ENCODE measurements at regions not wholly inside any gene's neighbourhood (a gene's known extent, or its start where the extent isn't known, plus 50 kb on each side); places are given as distances from the start of the nearest gene placed in this dataset.
"Not testable (repeated sequence)": the region's sequence is repeated elsewhere in the genome, so short reads cannot be mapped to it uniquely, and the experiment has no call there.

DNA sequence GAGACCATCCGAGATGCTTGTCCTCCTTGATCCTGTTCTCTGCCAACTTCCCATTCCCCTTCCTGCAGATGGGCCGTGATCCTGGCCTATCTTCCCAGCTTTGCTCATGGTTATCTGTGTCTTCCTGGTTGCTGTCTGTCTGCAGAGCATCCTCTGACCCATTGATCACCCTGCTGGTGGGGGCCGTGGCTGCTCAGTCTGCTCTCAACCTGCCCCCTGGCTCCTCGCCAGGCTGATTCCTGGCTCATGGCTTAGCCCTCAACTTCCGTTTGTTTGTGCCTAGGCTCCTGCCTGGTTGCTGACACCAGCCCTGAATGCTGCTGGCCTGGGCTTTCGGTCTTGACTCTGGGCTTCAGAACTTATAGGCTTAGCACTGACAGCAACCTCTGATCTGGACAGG lies 67.1 kb upstream of the SMIM15 start:
- Histone ChIP-seq H3K27me3 (replicated peaks; ENCODE audit: insufficient read depth) (no peaks in the 10 kb centered on the region), H3K36me3 (no peaks in the 10 kb centered on the region), H3K27ac (no peak overlapping the region), H3K4me1 (replicated peaks) (no peaks in the 10 kb centered on the region), H3K9me3 (no peaks in the 10 kb centered on the region), H3K4me3 (no peak overlapping the region)
- whole genome bisulfite sequencing, result 61% methylated on average over 6 of the region's 6 CpGs
- no peak for DNase-seq (ENCODE audit: low spot score)
- intact Hi-C loops (cut with DNase I), result no loop called here
- no peak for TF ChIP-seq POLR2AphosphoS5 (IDR thresholded peaks at IDR 0.05)

DNA sequence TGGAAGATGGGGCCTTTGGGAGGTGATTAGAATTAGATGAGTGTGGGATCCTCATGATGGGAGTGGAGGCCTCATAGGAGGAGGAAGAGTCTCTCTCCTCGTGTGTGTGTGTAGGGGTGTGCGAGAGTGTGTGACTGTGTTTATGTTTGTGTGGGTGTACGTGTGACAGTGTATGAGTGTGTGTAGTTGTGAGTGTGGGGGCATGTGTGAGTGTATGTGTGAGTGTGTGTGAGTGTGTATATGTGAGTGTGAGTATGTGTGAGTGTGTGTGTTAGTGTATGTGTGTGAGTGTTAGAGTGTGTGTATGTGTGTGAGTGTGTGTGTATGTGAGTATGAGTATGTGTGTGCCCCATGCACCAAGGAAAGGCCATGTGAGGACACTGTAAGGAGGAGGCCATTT lies 68.2 kb upstream of the SMIM15 start:
- Histone ChIP-seq H3K27ac (no peak overlapping the region), H3K4me3 (no peak overlapping the region), H3K36me3 (no peaks in the 10 kb centered on the region), H3K27me3 (replicated peaks; ENCODE audit: insufficient read depth) (no peaks in the 10 kb centered on the region), H3K4me1 (replicated peaks) (no peaks in the 10 kb centered on the region), H3K9me3 (no peaks in the 10 kb centered on the region)
- WGBS, result 86% methylated on average over 3 of the region's 3 CpGs
- intact Hi-C loops (cut with DNase I), result no loop called here
- TF ChIP-seq POLR2AphosphoS5 (IDR thresholded peaks at IDR 0.05) (no peak), POLR2A (IDR thresholded peaks at IDR 0.05) (no peak)
- TF ChIP-seq, protein P1, sequence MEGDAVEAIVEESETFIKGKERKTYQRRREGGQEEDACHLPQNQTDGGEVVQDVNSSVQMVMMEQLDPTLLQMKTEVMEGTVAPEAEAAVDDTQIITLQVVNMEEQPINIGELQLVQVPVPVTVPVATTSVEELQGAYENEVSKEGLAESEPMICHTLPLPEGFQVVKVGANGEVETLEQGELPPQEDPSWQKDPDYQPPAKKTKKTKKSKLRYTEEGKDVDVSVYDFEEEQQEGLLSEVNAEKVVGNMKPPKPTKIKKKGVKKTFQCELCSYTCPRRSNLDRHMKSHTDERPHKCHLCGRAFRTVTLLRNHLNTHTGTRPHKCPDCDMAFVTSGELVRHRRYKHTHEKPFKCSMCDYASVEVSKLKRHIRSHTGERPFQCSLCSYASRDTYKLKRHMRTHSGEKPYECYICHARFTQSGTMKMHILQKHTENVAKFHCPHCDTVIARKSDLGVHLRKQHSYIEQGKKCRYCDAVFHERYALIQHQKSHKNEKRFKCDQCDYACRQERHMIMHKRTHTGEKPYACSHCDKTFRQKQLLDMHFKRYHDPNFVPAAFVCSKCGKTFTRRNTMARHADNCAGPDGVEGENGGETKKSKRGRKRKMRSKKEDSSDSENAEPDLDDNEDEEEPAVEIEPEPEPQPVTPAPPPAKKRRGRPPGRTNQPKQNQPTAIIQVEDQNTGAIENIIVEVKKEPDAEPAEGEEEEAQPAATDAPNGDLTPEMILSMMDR (IDR thresholded peaks at IDR 0.05), result no peak
- DNase-seq (ENCODE audit: low spot score), result no peak

DNA sequence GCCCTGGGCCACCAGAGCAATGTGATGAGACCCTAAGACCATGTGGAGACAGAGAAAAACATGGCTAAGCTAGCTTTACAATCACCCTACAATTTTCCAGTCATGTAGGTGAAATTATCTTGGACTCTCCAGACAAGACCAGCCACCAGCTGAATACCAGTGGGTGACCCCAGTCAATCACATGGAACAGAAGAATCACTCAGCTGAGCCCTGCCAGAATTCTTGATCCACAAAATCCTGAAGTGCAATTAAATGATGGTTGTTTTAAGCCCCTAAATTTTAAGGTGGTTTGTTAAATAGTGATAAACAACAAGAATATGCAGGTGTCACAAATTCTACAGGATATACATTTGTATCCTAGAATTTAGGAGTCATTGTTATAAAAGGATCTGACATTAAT lies 69.5 kb upstream of the SMIM15 start:
- Histone ChIP-seq H3K4me1 (replicated peaks) (no peaks in the 10 kb centered on the region), H3K27ac (no peak overlapping the region), H3K9me3 (no peaks in the 10 kb centered on the region), H3K36me3 (no peaks in the 10 kb centered on the region), H3K27me3 (replicated peaks; ENCODE audit: insufficient read depth) (no peaks in the 10 kb centered on the region), H3K4me3 (no peak overlapping the region)
- DNase-seq (ENCODE audit: low spot score), result no peak
- intact Hi-C loops (cut with DNase I), result no loop called here
- TF ChIP-seq, protein P1 (IDR thresholded peaks at IDR 0.05), result no peak
- TF ChIP-seq POLR2A (IDR thresholded peaks at IDR 0.05) (no peak), POLR2AphosphoS5 (IDR thresholded peaks at IDR 0.05) (no peak)

DNA sequence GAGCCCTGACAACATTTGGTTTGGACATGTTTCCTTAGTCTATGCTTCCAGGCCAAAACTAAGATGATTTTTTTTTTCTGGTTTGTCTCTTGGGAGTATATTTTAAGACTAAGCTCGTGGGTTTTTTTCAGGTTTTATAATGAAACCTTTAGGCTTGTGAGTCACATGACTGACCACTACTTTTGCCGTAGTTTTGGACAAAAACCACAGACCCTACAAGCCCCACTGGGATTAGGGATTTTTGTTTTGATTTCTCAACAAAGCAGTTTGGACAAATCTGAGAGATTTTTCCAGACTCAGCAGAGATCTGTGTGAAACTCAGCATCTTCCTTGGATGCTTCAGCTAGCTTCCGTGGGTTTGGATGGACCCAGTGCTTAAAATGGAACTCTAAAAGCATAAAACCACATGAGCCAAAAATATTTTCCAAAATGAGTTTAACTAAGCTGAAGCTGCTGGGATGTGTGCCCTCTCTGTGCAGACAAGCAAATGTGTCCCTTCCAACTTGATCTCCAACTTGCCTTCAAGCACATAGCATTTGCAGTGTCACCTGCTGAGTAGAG lies 70.3 kb upstream of the SMIM15 start:
- intact Hi-C loops (cut with DNase I), result no loop called here
- H3K4me3 ChIP-seq, result no peak overlapping the region
- H3K4me1 ChIP-seq (replicated peaks), result no peaks in the 10 kb centered on the region
- TF ChIP-seq POLR2AphosphoS5 (IDR thresholded peaks at IDR 0.05) (no peak), POLR2A (IDR thresholded peaks at IDR 0.05) (no peak)
- TF ChIP-seq, protein P1 (IDR thresholded peaks at IDR 0.05), result no peak
- H3K27ac ChIP-seq, result no peak overlapping the region
- H3K27me3 ChIP-seq (replicated peaks; ENCODE audit: insufficient read depth), result no peaks in the 10 kb centered on the region
- no peaks in the 10 kb centered on the region for H3K9me3 ChIP-seq
- no peaks in the 10 kb centered on the region for H3K36me3 ChIP-seq
- no peak for DNase-seq (ENCODE audit: low spot score)
- 74% methylated on average over 3 of the region's 3 CpGs for WGBS

DNA sequence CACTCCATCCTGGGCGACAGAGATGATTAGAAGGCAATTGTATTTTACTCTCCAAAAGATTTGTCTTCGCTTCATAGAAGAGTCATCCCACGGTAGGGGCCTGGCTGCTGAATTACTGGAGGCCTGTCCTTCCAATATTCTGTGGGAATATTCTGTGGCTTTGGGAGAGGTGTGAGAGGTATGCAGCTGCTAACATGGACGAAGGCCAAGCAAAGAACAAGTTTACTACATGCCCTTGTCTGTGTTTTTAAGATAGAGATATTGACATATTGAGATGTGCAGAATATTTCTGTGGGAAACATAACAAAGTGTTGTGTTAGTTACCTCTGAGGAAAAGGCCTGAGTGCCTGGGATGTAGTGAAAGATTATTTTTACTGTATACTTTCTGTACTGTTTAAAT lies 71.8 kb upstream of the SMIM15 start:
- Histone ChIP-seq H3K36me3 (no peaks in the 10 kb centered on the region), H3K27ac (no peak overlapping the region), H3K9me3 (no peaks in the 10 kb centered on the region), H3K4me3 (no peak overlapping the region), H3K4me1 (replicated peaks) (no peaks in the 10 kb centered on the region), H3K27me3 (replicated peaks; ENCODE audit: insufficient read depth) (no peaks in the 10 kb centered on the region)
- DNase-seq (ENCODE audit: low spot score), result no peak
- intact Hi-C loops (cut with DNase I), result no loop called here
- WGBS, result 73% methylated on average over 4 of the region's 4 CpGs
- no peak for TF ChIP-seq POLR2AphosphoS5 (IDR thresholded peaks at IDR 0.05)
- TF ChIP-seq, protein P1 (IDR thresholded peaks at IDR 0.05), result no peak
- TF ChIP-seq POLR2A (IDR thresholded peaks at IDR 0.05), result no peak

DNA sequence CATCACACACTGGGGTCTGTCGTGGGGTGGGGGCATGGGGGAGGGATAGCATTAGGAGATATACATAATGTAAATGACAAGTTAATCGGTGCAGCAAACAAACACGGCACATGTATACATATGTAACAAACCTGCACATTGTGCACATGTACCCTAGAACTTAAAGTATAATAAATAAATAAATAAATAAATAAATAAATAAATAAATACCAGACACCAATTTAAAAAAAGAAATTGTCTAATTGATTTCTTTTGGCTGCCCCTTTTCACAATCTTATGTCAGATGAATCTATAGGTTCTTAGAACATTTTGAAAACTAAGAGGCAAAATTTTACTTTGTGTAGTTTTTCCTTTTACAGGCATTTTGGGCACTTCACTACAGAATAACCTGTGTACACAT lies 74.4 kb upstream of the SMIM15 start:
- H3K4me1 ChIP-seq (replicated peaks); DNase-seq (ENCODE audit: low spot score); intact Hi-C loops (cut with DNase I); H3K4me3 ChIP-seq; H3K36me3 ChIP-seq; H3K9me3 ChIP-seq; H3K27ac ChIP-seq; H3K27me3 ChIP-seq (replicated peaks; ENCODE audit: insufficient read depth): not testable (repeated sequence)
- 80% methylated on average over 3 of the region's 3 CpGs for WGBS

Measured in prostate gland (tissue), 2 donors.